ENCODE measurements at regions not wholly inside any gene's neighbourhood (a gene's known extent, or its start where the extent isn't known, plus 50 kb on each side); places are given as distances from the start of the nearest gene placed in this dataset.

DNA sequence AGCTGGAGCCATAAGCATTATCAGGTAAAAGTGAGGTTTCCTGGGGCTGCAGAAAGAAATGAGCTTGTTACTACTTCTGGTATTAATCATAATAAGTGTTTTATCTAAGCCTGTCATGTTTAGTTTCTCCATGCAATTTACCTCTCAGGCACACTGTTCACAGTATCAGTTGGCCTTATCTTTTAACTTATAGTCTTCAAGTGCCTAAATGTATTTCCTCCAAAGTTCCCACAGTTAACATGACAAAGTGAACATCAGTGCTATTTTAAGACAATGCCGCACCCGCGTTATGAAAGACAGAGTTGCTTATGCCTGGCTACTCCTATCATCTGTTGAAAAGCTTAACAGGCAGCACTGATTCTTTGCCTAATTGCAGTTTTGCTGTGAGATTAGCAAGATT lies 408.7 kb upstream of the FAM241A start:
- TF ChIP-seq EP300 (IDR thresholded peaks at IDR 0.05) (no peak), POLR2A (IDR thresholded peaks at IDR 0.05) (no peak), POLR2AphosphoS5 (IDR thresholded peaks at IDR 0.05) (no peak)
- TF ChIP-seq, protein P1, sequence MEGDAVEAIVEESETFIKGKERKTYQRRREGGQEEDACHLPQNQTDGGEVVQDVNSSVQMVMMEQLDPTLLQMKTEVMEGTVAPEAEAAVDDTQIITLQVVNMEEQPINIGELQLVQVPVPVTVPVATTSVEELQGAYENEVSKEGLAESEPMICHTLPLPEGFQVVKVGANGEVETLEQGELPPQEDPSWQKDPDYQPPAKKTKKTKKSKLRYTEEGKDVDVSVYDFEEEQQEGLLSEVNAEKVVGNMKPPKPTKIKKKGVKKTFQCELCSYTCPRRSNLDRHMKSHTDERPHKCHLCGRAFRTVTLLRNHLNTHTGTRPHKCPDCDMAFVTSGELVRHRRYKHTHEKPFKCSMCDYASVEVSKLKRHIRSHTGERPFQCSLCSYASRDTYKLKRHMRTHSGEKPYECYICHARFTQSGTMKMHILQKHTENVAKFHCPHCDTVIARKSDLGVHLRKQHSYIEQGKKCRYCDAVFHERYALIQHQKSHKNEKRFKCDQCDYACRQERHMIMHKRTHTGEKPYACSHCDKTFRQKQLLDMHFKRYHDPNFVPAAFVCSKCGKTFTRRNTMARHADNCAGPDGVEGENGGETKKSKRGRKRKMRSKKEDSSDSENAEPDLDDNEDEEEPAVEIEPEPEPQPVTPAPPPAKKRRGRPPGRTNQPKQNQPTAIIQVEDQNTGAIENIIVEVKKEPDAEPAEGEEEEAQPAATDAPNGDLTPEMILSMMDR (IDR thresholded peaks at IDR 0.05), result no peak

All from suprapubic skin (tissue), 4 donors.